ENCODE measurements at regions not wholly inside any gene's neighbourhood (a gene's known extent, or its start where the extent isn't known, plus 50 kb on each side); places are given as distances from the start of the nearest gene placed in this dataset.

GRCh38 chr6:139497345-139497961 lies 123.0 kb upstream of the CITED2 start:
- H3K27me3 Mint-ChIP-seq (ENCODE audit: insufficient read depth, unreplicated experiment) = no peaks in the 10 kb centered on the region
- ChIA-PET POLR2A (no interaction called here), CTCF (interaction anchor here (0.8 kb wide), 1 partner anchor 572 kb away, joined by 3 read pairs; no protein-coding TSS in a partner anchor)
- TF ChIP-seq CTCF (IDR thresholded peaks at IDR 0.05; ENCODE audit: unreplicated experiment) = no peak
- H3K27ac Mint-ChIP-seq (ENCODE audit: low read depth, unreplicated experiment) = no peak overlapping the region
- peaks cover 9% of the 10 kb centered on the region for H3K9me3 Mint-ChIP-seq (ENCODE audit: unreplicated experiment)
- no peak for DNase-seq (ENCODE audit: unreplicated experiment)
- H3K4me1 Mint-ChIP-seq (ENCODE audit: insufficient read depth, unreplicated experiment) = no peaks in the 10 kb centered on the region
- H3K36me3 Mint-ChIP-seq (ENCODE audit: insufficient read depth, unreplicated experiment) = no peaks in the 10 kb centered on the region
- no TSS peak for BruUV-seq (replicated peaks)
- H3K4me3 Mint-ChIP-seq (ENCODE audit: unreplicated experiment) = no peak overlapping the region
- intact Hi-C loops (cut with micrococcal nuclease) = no loop called here

- intact Hi-C loops (cut with micrococcal nuclease) = no loop called here
- ChIA-PET POLR2A (no interaction called here), CTCF (no interaction called here)
- H3K27me3 Mint-ChIP-seq (ENCODE audit: insufficient read depth, unreplicated experiment) = no peaks in the 10 kb centered on the region
- no peaks in the 10 kb centered on the region for H3K36me3 Mint-ChIP-seq (ENCODE audit: insufficient read depth, unreplicated experiment)
- DNase-seq (ENCODE audit: unreplicated experiment) = no peak
- H3K4me1 Mint-ChIP-seq (ENCODE audit: insufficient read depth, unreplicated experiment) = no peaks in the 10 kb centered on the region
- BruUV-seq (replicated peaks) = no TSS peak
- H3K4me3 Mint-ChIP-seq (ENCODE audit: unreplicated experiment) = no peak overlapping the region
- no peak for TF ChIP-seq CTCF (IDR thresholded peaks at IDR 0.05; ENCODE audit: unreplicated experiment)
- peaks cover 9% of the 10 kb centered on the region for H3K9me3 Mint-ChIP-seq (ENCODE audit: unreplicated experiment)
- H3K27ac Mint-ChIP-seq (ENCODE audit: low read depth, unreplicated experiment) = no peak overlapping the region
These were observed 122.4 kb upstream of the CITED2 start for GRCh38 chr6:139496654-139497344.

GRCh38 chr6:139494376-139494990 lies 120.0 kb upstream of the CITED2 start:
- Mint-ChIP-seq H3K4me3 (ENCODE audit: unreplicated experiment) (no peak overlapping the region), H3K4me1 (ENCODE audit: insufficient read depth, unreplicated experiment) (peaks cover 4% of the 10 kb centered on the region), H3K9me3 (ENCODE audit: unreplicated experiment) (no peaks in the 10 kb centered on the region), H3K36me3 (ENCODE audit: insufficient read depth, unreplicated experiment) (no peaks in the 10 kb centered on the region), H3K27me3 (ENCODE audit: insufficient read depth, unreplicated experiment) (no peaks in the 10 kb centered on the region), H3K27ac (ENCODE audit: low read depth, unreplicated experiment) (no peak overlapping the region)
- no peak for DNase-seq (ENCODE audit: unreplicated experiment)
- CTCF ChIA-PET = no interaction called here
- POLR2A ChIA-PET = no interaction called here
- TF ChIP-seq CTCF (IDR thresholded peaks at IDR 0.05; ENCODE audit: unreplicated experiment) = no peak
- no TSS peak for BruUV-seq (replicated peaks)
- intact Hi-C loops (cut with micrococcal nuclease) = no loop called here

- H3K27me3 Mint-ChIP-seq (ENCODE audit: insufficient read depth, unreplicated experiment) = no peaks in the 10 kb centered on the region
- CTCF ChIA-PET = no interaction called here
- POLR2A ChIA-PET = no interaction called here
These were observed 116.0 kb upstream of the CITED2 start for GRCh38 chr6:139490482-139490881.

More at GRCh38 chr6:139490482-139490881, 116.0 kb upstream of the CITED2 start:
- Mint-ChIP-seq H3K4me1 (ENCODE audit: insufficient read depth, unreplicated experiment) (peaks cover 4% of the 10 kb centered on the region), H3K36me3 (ENCODE audit: insufficient read depth, unreplicated experiment) (no peaks in the 10 kb centered on the region), H3K9me3 (ENCODE audit: unreplicated experiment) (no peaks in the 10 kb centered on the region), H3K4me3 (ENCODE audit: unreplicated experiment) (no peak overlapping the region), H3K27ac (ENCODE audit: low read depth, unreplicated experiment) (no peak overlapping the region)
- intact Hi-C loops (cut with micrococcal nuclease) = no loop called here
- DNase-seq (ENCODE audit: unreplicated experiment) = no peak
- no TSS peak for BruUV-seq (replicated peaks)
- no peak for TF ChIP-seq CTCF (IDR thresholded peaks at IDR 0.05; ENCODE audit: unreplicated experiment)

All from MCF 10A (cell line).